HepG2 (cell line): ENCODE measurements at regions not wholly inside any gene's neighbourhood (a gene's known extent, or its start where the extent isn't known, plus 50 kb on each side); places are given as distances from the start of the nearest gene placed in this dataset.

Experiments used
- NFE2L2 ChIP-seq: fragments of 150-350 bp; IDR thresholded peaks from 2 replicates; pipeline ENCODE4 v1.6.1; 2014; ENCODE audit warnings: low read length
- ZNF142 ChIP-seq: sonication (generic); formaldehyde crosslinking; IDR thresholded peaks from 2 replicates; pipeline ENCODE4 v1.4.0; 2020; ENCODE audit warnings: missing genetic modification reagents
- ZNF609 ChIP-seq: sonication (generic); formaldehyde crosslinking; IDR thresholded peaks from 2 replicates; pipeline ENCODE4 v1.4.0; 2020; ENCODE audit warnings: mild to moderate bottlenecking, missing genetic modification reagents, borderline replicate concordance
- ZNF703 ChIP-seq: sonication (generic); formaldehyde crosslinking; IDR thresholded peaks from 2 replicates; pipeline ENCODE4 v1.5.1; 2020; ENCODE audit warnings: missing genetic modification reagents, mild to moderate bottlenecking, moderate library complexity, borderline replicate concordance
- TF ChIP-seq, protein P1 (sequence below): sonication (generic); formaldehyde crosslinking; IDR thresholded peaks from 2 replicates; pipeline ENCODE4 v1.4.0; 2020; ENCODE audit warnings: missing genetic modification reagents, borderline replicate concordance

- TF ChIP-seq ZNF609 (CRISPR knock-in tag) (no peak), ZNF142 (CRISPR knock-in tag) (no peak), NFE2L2 (no peak), ZNF703 (CRISPR knock-in tag) (no peak)
- TF ChIP-seq, protein P1, sequence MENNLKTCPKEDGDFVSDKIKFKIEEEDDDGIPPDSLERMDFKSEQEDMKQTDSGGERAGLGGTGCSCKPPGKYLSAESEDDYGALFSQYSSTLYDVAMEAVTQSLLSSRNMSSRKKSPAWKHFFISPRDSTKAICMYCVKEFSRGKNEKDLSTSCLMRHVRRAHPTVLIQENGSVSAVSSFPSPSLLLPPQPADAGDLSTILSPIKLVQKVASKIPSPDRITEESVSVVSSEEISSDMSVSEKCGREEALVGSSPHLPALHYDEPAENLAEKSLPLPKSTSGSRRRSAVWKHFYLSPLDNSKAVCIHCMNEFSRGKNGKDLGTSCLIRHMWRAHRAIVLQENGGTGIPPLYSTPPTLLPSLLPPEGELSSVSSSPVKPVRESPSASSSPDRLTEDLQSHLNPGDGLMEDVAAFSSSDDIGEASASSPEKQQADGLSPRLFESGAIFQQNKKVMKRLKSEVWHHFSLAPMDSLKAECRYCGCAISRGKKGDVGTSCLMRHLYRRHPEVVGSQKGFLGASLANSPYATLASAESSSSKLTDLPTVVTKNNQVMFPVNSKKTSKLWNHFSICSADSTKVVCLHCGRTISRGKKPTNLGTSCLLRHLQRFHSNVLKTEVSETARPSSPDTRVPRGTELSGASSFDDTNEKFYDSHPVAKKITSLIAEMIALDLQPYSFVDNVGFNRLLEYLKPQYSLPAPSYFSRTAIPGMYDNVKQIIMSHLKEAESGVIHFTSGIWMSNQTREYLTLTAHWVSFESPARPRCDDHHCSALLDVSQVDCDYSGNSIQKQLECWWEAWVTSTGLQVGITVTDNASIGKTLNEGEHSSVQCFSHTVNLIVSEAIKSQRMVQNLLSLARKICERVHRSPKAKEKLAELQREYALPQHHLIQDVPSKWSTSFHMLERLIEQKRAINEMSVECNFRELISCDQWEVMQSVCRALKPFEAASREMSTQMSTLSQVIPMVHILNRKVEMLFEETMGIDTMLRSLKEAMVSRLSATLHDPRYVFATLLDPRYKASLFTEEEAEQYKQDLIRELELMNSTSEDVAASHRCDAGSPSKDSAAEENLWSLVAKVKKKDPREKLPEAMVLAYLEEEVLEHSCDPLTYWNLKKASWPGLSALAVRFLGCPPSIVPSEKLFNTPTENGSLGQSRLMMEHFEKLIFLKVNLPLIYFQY (CRISPR knock-in tag) = no peak
Measured at GRCh38 chr15:53390549-53390948, 368.9 kb downstream of the WDR72 start (continued).
